Skin of body (tissue), 1 donor: ENCODE measurements at regions not wholly inside any gene's neighbourhood (a gene's known extent, or its start where the extent isn't known, plus 50 kb on each side); places are given as distances from the start of the nearest gene placed in this dataset.

Experiments used
- DNase-seq: peaks from one replicate; lab custom pipeline; 2025; lab: John Stamatoyannopoulos, UW

GRCh38 chr11:25958045-25958444 is 373.9 kb upstream of the ANO3 start:
- no peak for DNase-seq

GRCh38 chr11:25961539-25961938 is 370.4 kb upstream of the ANO3 start:
- DNase-seq, result peak; percentile 3

DNA sequence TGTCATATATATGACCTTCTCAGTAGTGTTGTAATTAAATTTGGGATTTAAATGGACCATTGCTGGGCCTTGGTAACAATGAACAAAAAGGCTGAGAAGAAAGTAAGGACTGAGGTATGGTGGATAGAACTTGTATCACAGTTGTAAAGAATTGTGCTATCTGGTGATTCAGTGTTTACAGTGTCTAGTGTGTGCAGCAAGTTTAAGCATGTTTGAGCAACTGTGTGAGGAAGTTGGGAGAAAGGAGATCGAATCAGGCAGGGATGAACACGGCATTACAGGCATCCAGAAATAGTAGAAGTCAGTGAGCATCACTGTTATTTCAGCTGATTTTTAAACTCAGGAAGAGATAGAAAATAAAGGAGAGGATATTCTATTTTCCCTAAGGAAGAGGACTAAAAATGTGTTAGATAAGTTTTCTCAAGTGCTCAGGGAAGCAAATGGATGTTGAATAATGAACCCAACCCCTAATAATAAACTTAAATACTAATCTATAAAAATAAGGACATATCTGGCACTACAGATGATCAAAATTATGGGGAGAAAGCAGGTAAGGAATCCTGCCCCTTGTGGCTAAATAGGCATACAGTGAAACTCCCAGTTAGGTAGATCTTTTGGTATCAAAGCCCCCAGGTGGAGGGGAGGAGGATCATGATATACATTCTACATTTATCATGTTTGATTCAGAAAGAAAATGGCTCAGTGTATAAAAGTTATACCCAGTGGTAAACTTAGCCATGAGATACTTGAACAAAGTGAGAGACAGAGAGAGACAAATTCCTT is 361.0 kb upstream of the ANO3 start:
- no peak for DNase-seq

- no peak for DNase-seq
Measured at GRCh38 chr11:25980091-25980490, 351.8 kb upstream of the ANO3 start.

GRCh38 chr11:25981998-25982397 is 349.9 kb upstream of the ANO3 start:
- peak; percentile 64 for DNase-seq

DNA sequence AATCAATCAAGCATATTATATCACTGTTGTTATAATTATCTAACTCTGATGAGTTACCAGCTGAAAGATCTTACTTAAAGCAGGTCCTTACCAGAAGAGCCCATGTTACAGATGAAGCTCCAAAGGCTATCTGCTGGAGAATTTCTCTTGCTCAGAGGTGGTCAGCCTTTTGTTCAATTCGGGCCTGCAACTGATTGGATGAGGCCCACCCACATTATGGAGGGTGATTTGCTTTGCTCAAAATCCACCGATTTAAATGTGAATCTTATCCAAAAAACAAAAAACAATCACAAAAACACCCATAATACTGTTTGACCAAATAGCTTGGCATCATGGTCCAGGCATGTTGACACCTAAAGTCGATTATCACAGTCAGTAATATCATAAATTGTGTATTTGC is 348.6 kb upstream of the ANO3 start:
- DNase-seq, result no peak

DNA sequence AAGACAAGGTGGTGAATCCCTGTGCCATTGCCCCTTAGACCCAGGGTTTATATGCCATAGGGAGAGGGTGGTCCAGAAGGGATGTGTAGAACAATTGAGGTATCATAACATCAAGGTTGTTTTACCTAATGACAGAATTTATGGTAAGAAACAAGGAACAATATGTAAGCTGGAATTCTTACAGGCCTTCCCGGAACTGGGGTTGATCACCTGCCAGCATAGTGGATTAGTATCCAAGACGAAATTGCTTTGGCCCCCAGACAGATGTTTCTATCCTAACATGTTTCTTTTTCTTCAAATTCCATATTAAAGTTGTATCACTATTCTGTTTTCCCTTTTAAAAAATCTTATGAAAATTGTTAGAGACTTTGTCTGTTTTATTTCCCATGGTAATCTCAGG is 343.8 kb upstream of the ANO3 start:
- peak; percentile 44 for DNase-seq

GRCh38 chr11:25990406-25990805 is 341.5 kb upstream of the ANO3 start:
- no peak for DNase-seq

- no peak for DNase-seq
Measured at GRCh38 chr11:25991476-25991875, 340.5 kb upstream of the ANO3 start.

GRCh38 chr11:25992294-25992693 is 339.6 kb upstream of the ANO3 start:
- DNase-seq, result peak; percentile 51

- no peak for DNase-seq
Measured at GRCh38 chr11:25993016-25993415, 338.9 kb upstream of the ANO3 start.

DNA sequence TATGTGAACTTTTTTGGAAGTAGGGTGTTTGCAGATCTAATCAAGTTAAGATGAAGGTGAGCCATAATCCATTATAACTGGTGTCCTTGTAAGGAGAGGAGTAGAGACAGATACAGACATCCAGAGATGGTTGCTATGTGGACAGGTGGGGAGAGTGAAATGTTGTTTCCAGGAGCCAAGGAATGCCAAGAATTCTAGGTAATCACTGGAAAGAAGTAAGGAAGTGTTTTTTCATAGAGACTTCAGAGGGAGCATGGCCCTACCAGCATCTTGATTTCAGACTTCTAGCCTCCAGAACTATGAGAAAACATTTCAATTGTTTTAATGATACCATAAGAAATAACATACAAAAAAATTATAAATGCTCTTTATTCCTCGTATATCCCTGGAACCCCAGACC is 320.5 kb upstream of the ANO3 start:
- DNase-seq, result no peak

- DNase-seq, result no peak
Measured at GRCh38 chr11:26014456-26015115, 317.3 kb upstream of the ANO3 start.

DNA sequence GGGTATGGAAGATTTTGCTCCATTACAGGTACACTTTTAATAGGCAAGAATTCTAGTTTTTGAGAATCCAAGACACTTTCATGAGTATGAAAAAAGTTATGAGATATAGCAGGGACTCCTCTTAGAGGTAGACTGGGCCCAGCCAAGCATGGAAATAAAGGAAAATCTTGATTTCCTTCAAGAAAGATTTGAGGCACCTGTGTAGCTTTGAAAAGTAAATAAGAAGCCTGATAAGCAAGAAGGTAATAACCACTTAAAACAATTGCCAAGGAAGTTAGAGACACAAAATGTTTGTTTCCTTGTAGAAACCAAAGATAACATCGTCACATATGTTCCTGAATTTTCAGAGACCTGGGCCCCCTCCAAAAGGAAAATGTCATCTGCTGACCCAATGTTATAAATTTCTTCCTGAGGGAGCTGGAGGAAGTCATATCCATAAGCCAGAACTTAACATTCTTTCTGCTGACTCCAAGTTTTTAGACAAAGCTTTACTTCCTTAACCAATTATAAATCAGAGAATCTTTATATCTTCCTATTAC is 314.5 kb upstream of the ANO3 start:
- no peak for DNase-seq

- DNase-seq, result no peak
Measured at GRCh38 chr11:26017903-26018302, 314.0 kb upstream of the ANO3 start.

- DNase-seq, result no peak
Measured at GRCh38 chr11:26018336-26018735, 313.6 kb upstream of the ANO3 start.

DNA sequence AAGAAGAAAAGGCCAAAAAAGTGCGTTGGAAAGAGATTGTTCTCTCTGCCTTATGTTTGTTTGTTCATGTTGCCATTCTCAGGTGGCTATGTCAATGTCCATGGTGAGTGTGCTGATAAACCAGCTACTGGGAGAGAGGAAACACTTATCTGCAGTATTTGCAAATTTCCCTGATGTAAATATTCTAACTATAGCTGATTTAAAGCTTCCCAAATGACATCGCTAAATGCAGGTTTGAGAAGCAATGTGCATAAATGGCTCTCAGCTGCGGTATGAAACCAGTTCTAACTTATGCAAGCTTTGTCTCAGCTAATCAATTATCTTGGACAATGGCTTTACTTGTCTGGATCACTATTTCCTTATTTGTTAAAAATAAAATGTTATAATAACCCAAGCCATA is 312.5 kb upstream of the ANO3 start:
- DNase-seq, result no peak

DNA sequence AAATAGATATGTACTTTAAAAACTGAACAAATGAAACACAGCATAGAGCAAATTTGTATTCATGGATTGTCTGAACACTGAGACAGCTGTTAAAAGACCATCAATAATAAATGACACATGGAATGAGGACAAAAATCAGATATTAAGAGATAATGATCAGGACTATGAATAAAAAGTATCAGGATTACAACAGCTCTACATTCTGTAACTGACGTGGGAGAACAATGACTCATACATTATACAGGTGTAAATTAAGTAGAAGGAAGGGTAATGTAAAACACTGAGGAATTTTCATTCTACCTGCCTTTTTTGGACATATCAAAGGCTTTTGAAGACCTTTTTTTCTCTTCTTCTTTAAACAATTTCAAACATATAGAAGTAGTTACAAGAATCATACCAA is 310.9 kb upstream of the ANO3 start:
- DNase-seq, result no peak

DNA sequence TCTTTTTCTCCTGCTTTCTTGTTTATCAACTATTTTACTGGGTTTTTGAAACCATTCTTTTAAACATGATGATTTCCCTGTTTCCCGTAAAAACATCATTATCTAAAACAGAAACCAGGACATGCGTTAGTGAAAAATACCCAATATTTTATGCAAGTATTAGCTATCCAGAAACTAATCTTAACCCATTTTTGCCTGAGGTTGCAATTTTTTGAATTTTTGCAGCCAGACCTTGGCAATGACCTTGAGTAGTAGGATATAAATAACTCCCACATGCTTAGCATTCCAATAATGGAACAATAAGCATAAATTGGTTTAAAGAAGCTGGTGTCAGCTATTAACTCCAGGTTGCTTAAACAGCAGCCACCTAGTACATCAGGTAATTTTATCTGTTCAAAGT is 308.9 kb upstream of the ANO3 start:
- no peak for DNase-seq

DNA sequence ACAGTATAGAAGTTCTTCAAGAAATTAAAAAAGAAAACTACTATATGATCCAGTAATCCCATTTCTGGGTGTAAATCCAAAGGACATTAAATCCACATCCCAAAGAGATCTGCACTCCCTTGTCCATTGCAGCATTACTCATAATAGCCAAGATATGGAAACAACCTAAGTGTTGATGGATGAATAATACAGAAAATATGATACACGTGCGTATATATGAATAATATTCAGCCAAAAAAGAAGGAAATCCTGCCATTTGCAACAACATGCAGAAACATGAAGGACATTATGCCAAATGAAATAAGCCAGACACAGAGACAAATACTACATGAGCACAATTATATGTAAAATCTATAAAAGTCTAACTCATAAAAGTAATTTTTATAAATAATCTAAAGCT is 306.3 kb upstream of the ANO3 start:
- no peak for DNase-seq

GRCh38 chr11:26026078-26026477 is 305.9 kb upstream of the ANO3 start:
- no peak for DNase-seq

DNA sequence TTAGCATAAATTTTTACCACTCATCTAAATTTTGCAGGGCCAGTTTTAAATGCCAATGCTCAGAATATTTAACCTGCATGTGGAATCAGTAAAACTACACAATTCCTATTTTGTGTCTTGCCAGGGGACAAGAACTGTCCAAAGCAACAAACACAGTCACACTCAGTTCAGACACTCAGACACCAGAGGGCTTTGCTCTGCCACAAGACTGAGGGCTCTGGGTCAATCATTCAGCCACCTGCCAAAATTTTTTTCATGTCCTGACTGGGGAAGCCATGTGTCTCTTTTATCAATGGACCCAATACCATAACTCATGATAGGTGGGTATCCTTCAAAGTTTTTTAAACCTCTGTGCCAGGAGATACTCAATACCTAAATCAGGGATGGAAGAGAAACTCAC is 304.0 kb upstream of the ANO3 start:
- DNase-seq, result no peak

GRCh38 chr11:26028393-26028911 is 303.5 kb upstream of the ANO3 start:
- no peak for DNase-seq
